Spinal cord (tissue), 9 donors: ENCODE measurements at regions not wholly inside any gene's neighbourhood (a gene's known extent, or its start where the extent isn't known, plus 50 kb on each side); places are given as distances from the start of the nearest gene placed in this dataset.

Experiments
- DNase-seq, 6 donors: peaks; one replicate each; pipeline versions ENCODE4 v3.0.0 to v3.0.0-alpha.2; 2013 to 2015; ENCODE audit warnings: low spot score in 6 of 6, low read depth in 4 of 6
- H3K27ac ChIP-seq: one replicate; pipeline ENCODE4 v1.5.1; 2013; ENCODE audit warnings: low read depth, low read length, control low read depth
- H3K27me3 ChIP-seq: one replicate; pipeline ENCODE4 v1.6.1; 2013; ENCODE audit warnings: low read length; ENCODE audit not compliant: control insufficient read depth, insufficient read depth
- H3K36me3 ChIP-seq: one replicate; pipeline ENCODE4 v1.6.1; 2013; ENCODE audit warnings: low read length; ENCODE audit not compliant: control insufficient read depth, insufficient read depth
- H3K4me1 ChIP-seq: one replicate; pipeline ENCODE4 v1.6.1; 2013; ENCODE audit warnings: low read length; ENCODE audit not compliant: control insufficient read depth, insufficient read depth
- H3K4me3 ChIP-seq: one replicate; pipeline ENCODE4 v1.5.1; 2013; ENCODE audit warnings: low read depth, low read length, control low read depth
- H3K9me3 ChIP-seq: one replicate; pipeline ENCODE4 v1.6.1; 2013; ENCODE audit warnings: low read length; ENCODE audit not compliant: control insufficient read depth, insufficient read depth
- WGBS: methylation state at CpG from one replicate; pipeline ENCODE4 v1.1.5; 2013; ENCODE audit warnings: missing lambda C conversion rate; ENCODE audit not compliant: insufficient coverage; 5-methylcytosine and 5-hydroxymethylcytosine counted together
- donor health status: healthy.

GRCh38 chr4:43276321-43276720 is 383.8 kb downstream of the GRXCR1 start:
- Histone ChIP-seq H3K27me3 (no peaks in the 10 kb centered on the region), H3K4me1 (no peaks in the 10 kb centered on the region), H3K4me3 (no peak overlapping the region), H3K9me3 (no peaks in the 10 kb centered on the region), H3K27ac (no peak overlapping the region), H3K36me3 (no peaks in the 10 kb centered on the region)
- no CpG with 5 or more reads among the region's 1 CpG for WGBS
- DNase-seq = peak in 1 of 6 donors; percentile 16

- H3K4me3 ChIP-seq = no peak overlapping the region
- no CpG with 5 or more reads among the region's 1 CpG for WGBS
- no peak for DNase-seq
Measured at GRCh38 chr4:43277003-43277402, 384.5 kb downstream of the GRXCR1 start.

GRCh38 chr4:43282534-43282933 is 390.0 kb downstream of the GRXCR1 start:
- no CpG with 5 or more reads among the region's 1 CpG for WGBS

More at GRCh38 chr4:43277003-43277402, 384.5 kb downstream of the GRXCR1 start:
- H3K36me3 ChIP-seq = no peaks in the 10 kb centered on the region
- H3K9me3 ChIP-seq = no peaks in the 10 kb centered on the region
- H3K27ac ChIP-seq = no peak overlapping the region
- H3K27me3 ChIP-seq = no peaks in the 10 kb centered on the region
- H3K4me1 ChIP-seq = no peaks in the 10 kb centered on the region

GRCh38 chr4:43286137-43286536 is 393.6 kb downstream of the GRXCR1 start:
- H3K9me3 ChIP-seq = no peaks in the 10 kb centered on the region
- no CpG with 5 or more reads among the region's 1 CpG for WGBS
- no peak for DNase-seq
- no peaks in the 10 kb centered on the region for H3K4me1 ChIP-seq
- no peak overlapping the region for H3K4me3 ChIP-seq
- H3K27ac ChIP-seq = no peak overlapping the region
- no peaks in the 10 kb centered on the region for H3K27me3 ChIP-seq
- H3K36me3 ChIP-seq = no peaks in the 10 kb centered on the region

More at GRCh38 chr4:43282534-43282933, 390.0 kb downstream of the GRXCR1 start:
- Histone ChIP-seq H3K4me1 (no peaks in the 10 kb centered on the region), H3K27me3 (no peaks in the 10 kb centered on the region), H3K36me3 (no peaks in the 10 kb centered on the region), H3K4me3 (no peak overlapping the region), H3K9me3 (no peaks in the 10 kb centered on the region), H3K27ac (no peak overlapping the region)
- peak in 1 of 6 donors; percentile 20 for DNase-seq

- DNase-seq = no peak
- H3K4me1 ChIP-seq = no peaks in the 10 kb centered on the region
- no CpG with 5 or more reads among the region's 2 CpGs for WGBS
Measured at GRCh38 chr4:43296946-43297528, 404.5 kb downstream of the GRXCR1 start.

GRCh38 chr4:43316813-43317212 is 424.3 kb downstream of the GRXCR1 start:
- Histone ChIP-seq H3K27ac (no peak overlapping the region), H3K4me1 (no peaks in the 10 kb centered on the region), H3K9me3 (peaks cover 4% of the 10 kb centered on the region), H3K36me3 (no peaks in the 10 kb centered on the region), H3K4me3 (no peak overlapping the region), H3K27me3 (no peaks in the 10 kb centered on the region)
- WGBS = no CpG with 5 or more reads among the region's 1 CpG
- no peak for DNase-seq

More at GRCh38 chr4:43296946-43297528, 404.5 kb downstream of the GRXCR1 start:
- H3K4me3 ChIP-seq = no peak overlapping the region
- no peaks in the 10 kb centered on the region for H3K27me3 ChIP-seq
- H3K36me3 ChIP-seq = no peaks in the 10 kb centered on the region
- no peaks in the 10 kb centered on the region for H3K9me3 ChIP-seq
- no peak overlapping the region for H3K27ac ChIP-seq

- WGBS = 14% methylated on average over 1 of the region's 4 CpGs
- H3K27me3 ChIP-seq = no peaks in the 10 kb centered on the region
- DNase-seq = peak in 2 of 6 donors; percentile 1 to 6
- H3K27ac ChIP-seq = no peak overlapping the region
- no peaks in the 10 kb centered on the region for H3K36me3 ChIP-seq
- no peaks in the 10 kb centered on the region for H3K9me3 ChIP-seq
- no peak overlapping the region for H3K4me3 ChIP-seq
- no peaks in the 10 kb centered on the region for H3K4me1 ChIP-seq
Measured at GRCh38 chr4:43325220-43325967, 432.9 kb downstream of the GRXCR1 start.

- no peaks in the 10 kb centered on the region for H3K9me3 ChIP-seq
Measured at GRCh38 chr4:43330288-43330687, 437.8 kb downstream of the GRXCR1 start.

GRCh38 chr4:43331226-43332051 is 438.9 kb downstream of the GRXCR1 start:
- Histone ChIP-seq H3K27me3 (no peaks in the 10 kb centered on the region), H3K36me3 (no peaks in the 10 kb centered on the region), H3K4me3 (no peak overlapping the region), H3K27ac (no peak overlapping the region), H3K9me3 (no peaks in the 10 kb centered on the region), H3K4me1 (no peaks in the 10 kb centered on the region)
- WGBS = 100% methylated on average over 1 of the region's 1 CpG
- no peak for DNase-seq

More at GRCh38 chr4:43330288-43330687, 437.8 kb downstream of the GRXCR1 start:
- Histone ChIP-seq H3K36me3 (no peaks in the 10 kb centered on the region), H3K4me1 (no peaks in the 10 kb centered on the region), H3K4me3 (no peak overlapping the region), H3K27me3 (no peaks in the 10 kb centered on the region), H3K27ac (no peak overlapping the region)
- WGBS = no CpG with 5 or more reads among the region's 1 CpG
- no peak for DNase-seq
